Fibroblast of lung (primary cell): ENCODE measurements at regions not wholly inside any gene's neighbourhood (a gene's known extent, or its start where the extent isn't known, plus 50 kb on each side); places are given as distances from the start of the nearest gene placed in this dataset.

Source experiments
- DNase-seq, 2 donors: peaks; one replicate each; pipeline versions ENCODE4 v3.0.0 to v3.0.0-alpha.2; 2010; ENCODE audit warnings: low read depth in 2 of 2
- H2AFZ ChIP-seq: 2 replicates; pipeline ENCODE4 v1.5.1; 2012; ENCODE audit warnings: low read length, control low read depth, inconsistent platforms
- H3K27ac ChIP-seq: 2 replicates; pipeline ENCODE4 v1.5.1; 2011; ENCODE audit warnings: low read length, control low read depth; ENCODE audit not compliant: insufficient read depth
- H3K27me3 ChIP-seq: 2 replicates; pipeline ENCODE4 v1.5.1; 2011; ENCODE audit warnings: mild to moderate bottlenecking, low read length; ENCODE audit not compliant: control insufficient read depth, insufficient read depth
- H3K36me3 ChIP-seq: 2 replicates; pipeline ENCODE4 v1.5.1; 2011; ENCODE audit warnings: low read length; ENCODE audit not compliant: control insufficient read depth, insufficient read depth
- H3K4me1 ChIP-seq: 2 replicates; pipeline ENCODE4 v1.5.1; 2011; ENCODE audit warnings: low read length; ENCODE audit not compliant: control insufficient read depth, insufficient read depth; ENCODE audit errors: extremely low read depth
- H3K4me2 ChIP-seq: 2 replicates; pipeline ENCODE4 v1.5.1; 2011; ENCODE audit warnings: low read length, control low read depth; ENCODE audit not compliant: insufficient read depth; ENCODE audit errors: extremely low read depth
- H3K4me3 ChIP-seq, 4 experiments: fragments of 200-600 bp in 1 of 4; sonication (generic) in 1 of 4; replicated peaks in 1 of 4; 2 replicates each; pipeline ENCODE4 v1.5.1; 2011 to 2016; ENCODE audit warnings: low read length in 4 of 4, low read depth in 3 of 4, mild to moderate bottlenecking in 3 of 4, control low read depth in 2 of 4, inconsistent platforms in 1 of 4, mixed read lengths in 1 of 4; ENCODE audit not compliant: insufficient read depth in 1 of 4; ENCODE audit errors: control extremely low read depth in 1 of 4
- H3K79me2 ChIP-seq: 2 replicates; pipeline ENCODE4 v1.5.1; 2012; ENCODE audit warnings: mild to moderate bottlenecking, low read length, inconsistent platforms; ENCODE audit not compliant: control insufficient read depth, insufficient read depth
- H3K9ac ChIP-seq: 2 replicates; pipeline ENCODE4 v1.5.1; 2011; ENCODE audit warnings: mild to moderate bottlenecking, low read length, control low read depth; ENCODE audit not compliant: insufficient read depth
- H3K9me3 ChIP-seq: 2 replicates; pipeline ENCODE4 v1.5.1; 2012; ENCODE audit warnings: low read depth, low read length; ENCODE audit not compliant: control insufficient read depth, insufficient read depth
- H4K20me1 ChIP-seq: 2 replicates; pipeline ENCODE4 v1.5.1; 2011; ENCODE audit warnings: low read length; ENCODE audit not compliant: control insufficient read depth, insufficient read depth; ENCODE audit errors: extremely low read depth
- CTCF ChIP-seq, 2 donors: IDR thresholded peaks in 1 of 2; conservative IDR thresholded peaks in 1 of 2; 1 replicate in 1 of 2; 2 replicates in 1 of 2; pipeline ENCODE4 v1.5.1; 2011 to 2012; ENCODE audit warnings: low read length in 2 of 2, control low read depth in 1 of 2, inconsistent platforms in 1 of 2, low read depth in 1 of 2, mild to moderate bottlenecking in 1 of 2
- EZH2 ChIP-seq: IDR thresholded peaks from 2 replicates; pipeline ENCODE4 v1.5.1; 2012; ENCODE audit warnings: low read length, control low read depth, mild to moderate bottlenecking; ENCODE audit errors: missing control alignments

- no peaks in the 10 kb centered on the region for H3K79me2 ChIP-seq
- no peaks in the 10 kb centered on the region for H3K4me1 ChIP-seq
- no peaks in the 10 kb centered on the region for H4K20me1 ChIP-seq
- H3K9me3 ChIP-seq = no peaks in the 10 kb centered on the region
- no peak overlapping the region for H3K27ac ChIP-seq
- H3K4me3 ChIP-seq = no peak overlapping the region
- no peak overlapping the region for H3K9ac ChIP-seq
- TF ChIP-seq EZH2 = no peak
- no peak for TF ChIP-seq CTCF (conservative IDR thresholded peaks at IDR 0.05 in 1 of 2, IDR thresholded peaks at IDR 0.05 in 1 of 2; ENCODE audit: low read depth in 1 of 2, low read length in 2 of 2)
- H2AFZ ChIP-seq = no peak overlapping the region
- no peaks in the 10 kb centered on the region for H3K36me3 ChIP-seq
- H3K27me3 ChIP-seq = no peaks in the 10 kb centered on the region
- DNase-seq = peak in 1 of 2 donors; percentile 51
- H3K4me2 ChIP-seq = no peak overlapping the region
These were observed 1613.4 kb upstream of the SEL1L start for GRCh38 chr14:83147006-83147405.

GRCh38 chr14:83151571-83151970 is 1617.9 kb upstream of the SEL1L start:
- Histone ChIP-seq H3K27me3 (no peaks in the 10 kb centered on the region), H4K20me1 (no peaks in the 10 kb centered on the region), H3K79me2 (no peaks in the 10 kb centered on the region), H3K9ac (no peak overlapping the region), H3K4me3 (no peak overlapping the region), H3K4me2 (no peak overlapping the region), H3K27ac (no peak overlapping the region), H2AFZ (no peak overlapping the region), H3K36me3 (no peaks in the 10 kb centered on the region), H3K4me1 (no peaks in the 10 kb centered on the region), H3K9me3 (no peaks in the 10 kb centered on the region)
- DNase-seq = no peak
- TF ChIP-seq EZH2 (no peak), CTCF (conservative IDR thresholded peaks at IDR 0.05 in 1 of 2, IDR thresholded peaks at IDR 0.05 in 1 of 2; ENCODE audit: low read depth in 1 of 2, low read length in 2 of 2) (no peak)

- H3K79me2 ChIP-seq = no peaks in the 10 kb centered on the region
- no peak overlapping the region for H3K9ac ChIP-seq
- no peak overlapping the region for H3K4me3 ChIP-seq
- peak in 1 of 2 donors; percentile 45 for DNase-seq
- H3K36me3 ChIP-seq = no peaks in the 10 kb centered on the region
- H2AFZ ChIP-seq = no peak overlapping the region
- no peaks in the 10 kb centered on the region for H3K27me3 ChIP-seq
- H3K9me3 ChIP-seq = no peaks in the 10 kb centered on the region
- no peaks in the 10 kb centered on the region for H3K4me1 ChIP-seq
- no peaks in the 10 kb centered on the region for H4K20me1 ChIP-seq
- TF ChIP-seq CTCF (conservative IDR thresholded peaks at IDR 0.05 in 1 of 2, IDR thresholded peaks at IDR 0.05 in 1 of 2; ENCODE audit: low read depth in 1 of 2, low read length in 2 of 2) = no peak
- no peak for TF ChIP-seq EZH2
- H3K27ac ChIP-seq = no peak overlapping the region
- no peak overlapping the region for H3K4me2 ChIP-seq
These were observed 1619.4 kb upstream of the SEL1L start for GRCh38 chr14:83153081-83153480.
